Esophagus squamous epithelium (tissue), 4 donors: ENCODE measurements at regions not wholly inside any gene's neighbourhood (a gene's known extent, or its start where the extent isn't known, plus 50 kb on each side); places are given as distances from the start of the nearest gene placed in this dataset.
A peak's percentile ranks its signal among the peaks of the same experiment; 100 is the strongest.

Source experiments
- POLR2A ChIP-seq, 4 donors: fragments of 450-650 bp; IDR thresholded peaks; one replicate each; pipeline ENCODE4 v1.6.1; 2017; ENCODE audit warnings: antibody characterized with exemption in 4 of 4, mild to moderate bottlenecking in 4 of 4, moderate library complexity in 3 of 4
- TF ChIP-seq, protein P1 (sequence below), 6 experiments: fragments of 450-650 bp in 4 of 6; fragments of 200-600 bp in 2 of 6; sonication (generic) in 2 of 6; IDR thresholded peaks; one replicate each; pipeline ENCODE4 v1.5.1; 2016 to 2019; ENCODE audit warnings: antibody characterized with exemption in 6 of 6, mild to moderate bottlenecking in 4 of 6, moderate library complexity in 4 of 6

DNA sequence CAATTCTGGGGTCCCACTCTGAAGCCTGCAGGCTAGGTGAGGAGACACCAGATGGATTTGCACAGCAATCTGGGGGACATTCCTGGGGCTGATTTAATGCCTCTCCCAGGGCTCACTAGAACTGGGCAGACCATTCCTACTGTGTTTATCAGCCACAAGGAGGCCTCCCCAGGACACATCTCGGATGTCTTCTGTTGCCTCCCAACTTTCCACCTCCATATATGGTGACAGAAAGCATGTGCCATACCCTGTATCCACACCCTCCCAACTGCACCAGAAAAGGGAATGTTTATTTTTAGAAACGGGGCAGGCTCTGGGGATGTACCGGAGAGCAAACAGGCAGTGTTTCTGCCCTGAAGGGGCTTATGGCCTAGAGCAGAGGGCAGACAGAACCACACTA lies 181.8 kb downstream of the CSNK2A3 start:
- TF ChIP-seq, protein P1, sequence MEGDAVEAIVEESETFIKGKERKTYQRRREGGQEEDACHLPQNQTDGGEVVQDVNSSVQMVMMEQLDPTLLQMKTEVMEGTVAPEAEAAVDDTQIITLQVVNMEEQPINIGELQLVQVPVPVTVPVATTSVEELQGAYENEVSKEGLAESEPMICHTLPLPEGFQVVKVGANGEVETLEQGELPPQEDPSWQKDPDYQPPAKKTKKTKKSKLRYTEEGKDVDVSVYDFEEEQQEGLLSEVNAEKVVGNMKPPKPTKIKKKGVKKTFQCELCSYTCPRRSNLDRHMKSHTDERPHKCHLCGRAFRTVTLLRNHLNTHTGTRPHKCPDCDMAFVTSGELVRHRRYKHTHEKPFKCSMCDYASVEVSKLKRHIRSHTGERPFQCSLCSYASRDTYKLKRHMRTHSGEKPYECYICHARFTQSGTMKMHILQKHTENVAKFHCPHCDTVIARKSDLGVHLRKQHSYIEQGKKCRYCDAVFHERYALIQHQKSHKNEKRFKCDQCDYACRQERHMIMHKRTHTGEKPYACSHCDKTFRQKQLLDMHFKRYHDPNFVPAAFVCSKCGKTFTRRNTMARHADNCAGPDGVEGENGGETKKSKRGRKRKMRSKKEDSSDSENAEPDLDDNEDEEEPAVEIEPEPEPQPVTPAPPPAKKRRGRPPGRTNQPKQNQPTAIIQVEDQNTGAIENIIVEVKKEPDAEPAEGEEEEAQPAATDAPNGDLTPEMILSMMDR (IDR thresholded peaks at IDR 0.05): peak in 1 of 6 experiments; percentile 10
- TF ChIP-seq POLR2A (IDR thresholded peaks at IDR 0.05): no peak
